ENCODE measurements at regions not wholly inside any gene's neighbourhood (a gene's known extent, or its start where the extent isn't known, plus 50 kb on each side); places are given as distances from the start of the nearest gene placed in this dataset.

- TF ChIP-seq CTCF (IDR thresholded peaks at IDR 0.05) (no peak), POLR2A (IDR thresholded peaks at IDR 0.05) (no peak)
These were observed 737.0 kb downstream of the RAB28 start for GRCh38 chr4:12747154-12747553.

All from sigmoid colon (tissue), 3 donors.